ENCODE measurements at regions not wholly inside any gene's neighbourhood (a gene's known extent, or its start where the extent isn't known, plus 50 kb on each side); places are given as distances from the start of the nearest gene placed in this dataset.
"Not testable (repeated sequence)": the region's sequence is repeated elsewhere in the genome, so short reads cannot be mapped to it uniquely, and the experiment has no call there.

- TF ChIP-seq CTCF (IDR thresholded peaks at IDR 0.05): peak; percentile 78
- TF ChIP-seq ZFX (IDR thresholded peaks at IDR 0.05; ENCODE audit: borderline replicate concordance): not testable (repeated sequence)
Measured at GRCh38 chr6:86175149-86175548, 532.5 kb upstream of the SYNCRIP start.

All from 22Rv1 (cell line).